SH-SY5Y (cell line): ENCODE measurements at regions not wholly inside any gene's neighbourhood (a gene's known extent, or its start where the extent isn't known, plus 50 kb on each side); places are given as distances from the start of the nearest gene placed in this dataset.

Source experiments
- GATA2 ChIP-seq: IDR thresholded peaks from 2 replicates; pipeline ENCODE4 v1.6.1; 2011; ENCODE audit warnings: mild to moderate bottlenecking, low read depth, low read length
- GATA3 ChIP-seq: IDR thresholded peaks from 2 replicates; pipeline ENCODE4 v1.6.1; 2011; ENCODE audit warnings: low read depth, mild to moderate bottlenecking, low read length, moderate library complexity

DNA sequence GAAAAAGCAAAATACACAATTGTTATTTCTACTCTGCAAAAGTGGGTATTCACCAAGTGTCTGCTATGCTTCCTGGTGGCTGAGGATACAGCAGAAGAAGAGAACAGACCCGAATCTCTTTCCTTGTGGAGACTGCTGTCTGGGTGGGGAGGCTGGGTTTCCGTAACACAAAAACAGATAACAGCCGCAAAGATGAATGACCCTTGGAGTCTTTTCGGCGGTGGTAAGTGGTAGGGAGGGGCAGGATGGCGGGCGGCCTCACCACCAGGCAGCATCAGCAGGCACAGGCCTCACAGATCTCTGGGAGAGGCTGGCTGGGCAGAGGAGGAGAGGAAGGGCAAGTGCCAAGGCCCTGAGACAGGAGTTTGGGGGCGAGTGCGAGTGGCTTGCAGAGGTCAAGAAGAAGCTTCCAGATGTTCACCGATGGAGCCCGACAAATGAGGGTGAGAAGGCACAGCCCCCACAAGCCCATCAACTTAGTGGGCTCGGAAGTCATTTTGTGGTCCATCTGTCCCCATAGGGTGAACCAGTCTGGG lies 164.2 kb downstream of the RHOU start:
- TF ChIP-seq GATA3 (no peak), GATA2 (no peak)
